ENCODE measurements at regions not wholly inside any gene's neighbourhood (a gene's known extent, or its start where the extent isn't known, plus 50 kb on each side); places are given as distances from the start of the nearest gene placed in this dataset.

- ChIA-PET CTCF (no interaction called here), RAD21 (ENCODE audit: low non-redundant PET in 1 of 2, low total read pairs in 2 of 2, uncharacterized antibody in 2 of 2, unreplicated experiment in 2 of 2) (no interaction called here)
- intact Hi-C loops (cut with micrococcal nuclease): no loop called here
Observed at GRCh38 chr1:163794551-163794950, 472.8 kb downstream of the NUF2 start.

More at GRCh38 chr1:163794551-163794950, 472.8 kb downstream of the NUF2 start:
- TF ChIP-seq ZFX (IDR thresholded peaks at IDR 0.05) (no peak), EZH2 (IDR thresholded peaks at IDR 0.05) (no peak), CEBPB (IDR thresholded peaks at IDR 0.05; ENCODE audit: low read depth) (no peak), CBX3 (IDR thresholded peaks at IDR 0.05; ENCODE audit: low read depth) (no peak), JUND (IDR thresholded peaks at IDR 0.05) (no peak), POLR2AphosphoS5 (IDR thresholded peaks at IDR 0.05; ENCODE audit: low read depth, low read length) (no peak), YY1 (IDR thresholded peaks at IDR 0.05; ENCODE audit: extremely low read depth, insufficient replicate concordance, low read depth, low read length) (no peak), TCF7L2 (IDR thresholded peaks at IDR 0.05; ENCODE audit: borderline replicate concordance, extremely low read depth, insufficient read depth, insufficient read length) (no peak), ELF1 (IDR thresholded peaks at IDR 0.05; ENCODE audit: borderline replicate concordance, low read depth) (no peak), EZH2phosphoT487 (IDR thresholded peaks at IDR 0.05; ENCODE audit: borderline replicate concordance) (no peak), EGR1 (IDR thresholded peaks at IDR 0.05; ENCODE audit: low read depth) (no peak), SRF (IDR thresholded peaks at IDR 0.05; ENCODE audit: low read depth) (no peak), MAX (IDR thresholded peaks at IDR 0.05) (no peak)
- TF ChIP-seq, protein P1, sequence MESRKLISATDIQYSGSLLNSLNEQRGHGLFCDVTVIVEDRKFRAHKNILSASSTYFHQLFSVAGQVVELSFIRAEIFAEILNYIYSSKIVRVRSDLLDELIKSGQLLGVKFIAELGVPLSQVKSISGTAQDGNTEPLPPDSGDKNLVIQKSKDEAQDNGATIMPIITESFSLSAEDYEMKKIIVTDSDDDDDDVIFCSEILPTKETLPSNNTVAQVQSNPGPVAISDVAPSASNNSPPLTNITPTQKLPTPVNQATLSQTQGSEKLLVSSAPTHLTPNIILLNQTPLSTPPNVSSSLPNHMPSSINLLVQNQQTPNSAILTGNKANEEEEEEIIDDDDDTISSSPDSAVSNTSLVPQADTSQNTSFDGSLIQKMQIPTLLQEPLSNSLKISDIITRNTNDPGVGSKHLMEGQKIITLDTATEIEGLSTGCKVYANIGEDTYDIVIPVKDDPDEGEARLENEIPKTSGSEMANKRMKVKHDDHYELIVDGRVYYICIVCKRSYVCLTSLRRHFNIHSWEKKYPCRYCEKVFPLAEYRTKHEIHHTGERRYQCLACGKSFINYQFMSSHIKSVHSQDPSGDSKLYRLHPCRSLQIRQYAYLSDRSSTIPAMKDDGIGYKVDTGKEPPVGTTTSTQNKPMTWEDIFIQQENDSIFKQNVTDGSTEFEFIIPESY (IDR thresholded peaks at IDR 0.05; ENCODE audit: extremely low read depth, insufficient replicate concordance, low read length): no peak
- no peaks in the 10 kb centered on the region for H3K79me2 ChIP-seq (ENCODE audit: insufficient read depth, low read length)
- no peaks in the 10 kb centered on the region for H3K27me3 ChIP-seq (ENCODE audit: insufficient read depth, low read length)
- no peaks in the 10 kb centered on the region for H3K9me3 ChIP-seq (ENCODE audit: control insufficient read depth in 1 of 2, insufficient read depth in 1 of 2, low read depth in 1 of 2, low read length in 2 of 2)
- H3K9ac ChIP-seq (ENCODE audit: low read length): no peak overlapping the region
- DNase-seq (ENCODE audit: low read depth, low spot score) (no peak), ATAC-seq (no peak)
- no peaks in the 10 kb centered on the region for H3K36me3 ChIP-seq (ENCODE audit: control insufficient read depth in 1 of 2, insufficient read depth in 2 of 2, low read length in 2 of 2)
- H4K20me1 ChIP-seq (ENCODE audit: insufficient read depth): no peaks in the 10 kb centered on the region
- H3K9me2 ChIP-seq (ENCODE audit: insufficient read depth): no peaks in the 10 kb centered on the region
- H3K27ac ChIP-seq (ENCODE audit: low read depth, low read length): no peak overlapping the region
- no TSS peak for BruUV-seq (replicated peaks)
- H2AFZ ChIP-seq (ENCODE audit: low read depth, low read length, poor library complexity, severe bottlenecking): no peak overlapping the region
- no peak overlapping the region for H3K4me2 ChIP-seq (ENCODE audit: low read length)
- no peak overlapping the region for H3K4me3 ChIP-seq (replicated peaks in 1 of 2; ENCODE audit: low read depth in 1 of 2, low read length in 2 of 2)
- POLR2A ChIA-PET: no interaction called here
- no peaks in the 10 kb centered on the region for H3K4me1 ChIP-seq (ENCODE audit: control insufficient read depth in 1 of 2, insufficient read depth in 2 of 2, low read length in 2 of 2)

All from HCT116 (cell line).